HCT116 (cell line): ENCODE measurements at regions not wholly inside any gene's neighbourhood (a gene's known extent, or its start where the extent isn't known, plus 50 kb on each side); places are given as distances from the start of the nearest gene placed in this dataset.
"Not testable (repeated sequence)": the region's sequence is repeated elsewhere in the genome, so short reads cannot be mapped to it uniquely, and the experiment has no call there.

Source experiments
- CBX3 ChIP-seq: IDR thresholded peaks from 2 replicates; pipeline ENCODE4 v1.6.1; 2012; ENCODE audit warnings: low read depth
- CEBPB ChIP-seq: IDR thresholded peaks from 2 replicates; pipeline ENCODE4 v1.6.1; 2012; ENCODE audit warnings: low read depth
- EGR1 ChIP-seq: IDR thresholded peaks from 2 replicates; pipeline ENCODE4 v1.6.1; 2012; ENCODE audit warnings: low read depth
- EZH2 ChIP-seq: fragments of 200-600 bp; sonication (generic); IDR thresholded peaks from 2 replicates; pipeline ENCODE4 v1.6.1; 2017; ENCODE audit warnings: antibody characterized with exemption, mixed run types
- EZH2phosphoT487 ChIP-seq: fragments of 200-600 bp; IDR thresholded peaks from 2 replicates; pipeline ENCODE4 v1.6.1; 2018; ENCODE audit warnings: antibody characterized with exemption, borderline replicate concordance
- JUND ChIP-seq: IDR thresholded peaks from 2 replicates; pipeline ENCODE4 v1.6.1; 2012
- POLR2A ChIP-seq: IDR thresholded peaks from 2 replicates; pipeline ENCODE4 v1.7.0; 2011; ENCODE audit warnings: borderline replicate concordance; ENCODE audit not compliant: insufficient read depth, insufficient read length; ENCODE audit errors: extremely low read depth
- POLR2AphosphoS5 ChIP-seq: IDR thresholded peaks from 2 replicates; pipeline ENCODE4 v1.6.1; 2011; ENCODE audit warnings: mild to moderate bottlenecking, low read depth, low read length, moderate library complexity
- RAD21 ChIP-seq: IDR thresholded peaks from 2 replicates; pipeline ENCODE4 v1.6.1; 2012; ENCODE audit warnings: low read depth, mild to moderate bottlenecking
- SRF ChIP-seq: IDR thresholded peaks from 2 replicates; pipeline ENCODE4 v1.6.1; 2012; ENCODE audit warnings: low read depth
- TCF7L2 ChIP-seq: IDR thresholded peaks from 2 replicates; pipeline ENCODE4 v1.7.0; 2011; ENCODE audit warnings: borderline replicate concordance, inconsistent platforms; ENCODE audit not compliant: insufficient read depth, insufficient read length; ENCODE audit errors: extremely low read depth
- TF ChIP-seq, protein P1 (sequence below), 3 experiments: fragments of 200-600 bp in 1 of 3; sonication (generic) in 1 of 3; IDR thresholded peaks in 2 of 3; conservative IDR thresholded peaks in 1 of 3; 2 replicates each; pipeline ENCODE4 v1.5.1; 2012 to 2017; ENCODE audit warnings: low read depth in 2 of 3, low read length in 2 of 3, antibody characterized with exemption in 1 of 3, borderline replicate concordance in 1 of 3, control low read depth in 1 of 3, mild to moderate bottlenecking in 1 of 3, mixed read lengths in 1 of 3, mixed run types in 1 of 3, moderate library complexity in 1 of 3; ENCODE audit not compliant: insufficient read depth in 1 of 3
- TF ChIP-seq, protein P2 (sequence below): IDR thresholded peaks from 2 replicates; pipeline ENCODE4 v1.6.1; 2012; ENCODE audit warnings: low read depth
- TF ChIP-seq, protein P3 (sequence below): IDR thresholded peaks from 2 replicates; pipeline ENCODE4 v1.6.1; 2012

DNA sequence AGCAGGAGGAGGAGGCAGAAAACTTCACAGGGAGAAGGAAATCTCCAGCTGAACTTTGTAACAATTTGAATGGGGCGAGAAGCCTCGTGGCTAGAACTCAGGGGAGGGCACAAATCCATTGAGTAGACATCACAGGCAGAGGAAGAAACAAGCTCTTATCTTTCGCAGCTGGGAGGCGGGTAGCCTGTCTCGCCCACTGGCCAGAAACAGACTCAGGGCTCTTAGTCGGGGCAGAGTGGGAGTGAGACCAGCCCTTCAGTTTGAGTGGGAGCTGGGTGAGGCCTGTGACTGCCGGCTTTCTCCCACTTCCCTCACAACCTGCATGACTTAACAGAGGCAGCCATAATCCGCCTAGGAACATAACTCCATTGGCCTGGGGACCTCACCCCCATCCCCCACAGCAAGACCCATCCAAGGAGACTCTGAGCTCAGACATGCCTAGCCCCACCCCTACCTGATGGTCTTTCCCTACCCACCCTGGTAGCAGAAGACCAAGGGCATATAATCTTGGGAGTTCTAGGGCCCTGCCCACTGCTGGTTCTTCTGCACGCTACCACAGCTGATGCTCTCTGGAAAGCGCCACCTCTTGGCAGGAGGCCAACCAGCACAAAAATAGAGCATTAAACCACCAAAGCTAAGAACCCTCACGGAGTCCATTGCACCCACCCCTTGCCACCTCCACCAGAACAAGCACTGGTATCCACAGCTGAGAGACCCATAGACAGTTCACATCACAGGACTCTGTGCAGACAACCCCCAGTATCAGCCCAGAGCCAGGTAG is 77.8 kb upstream of the LMNTD1 start:
- TF ChIP-seq, protein P1, sequence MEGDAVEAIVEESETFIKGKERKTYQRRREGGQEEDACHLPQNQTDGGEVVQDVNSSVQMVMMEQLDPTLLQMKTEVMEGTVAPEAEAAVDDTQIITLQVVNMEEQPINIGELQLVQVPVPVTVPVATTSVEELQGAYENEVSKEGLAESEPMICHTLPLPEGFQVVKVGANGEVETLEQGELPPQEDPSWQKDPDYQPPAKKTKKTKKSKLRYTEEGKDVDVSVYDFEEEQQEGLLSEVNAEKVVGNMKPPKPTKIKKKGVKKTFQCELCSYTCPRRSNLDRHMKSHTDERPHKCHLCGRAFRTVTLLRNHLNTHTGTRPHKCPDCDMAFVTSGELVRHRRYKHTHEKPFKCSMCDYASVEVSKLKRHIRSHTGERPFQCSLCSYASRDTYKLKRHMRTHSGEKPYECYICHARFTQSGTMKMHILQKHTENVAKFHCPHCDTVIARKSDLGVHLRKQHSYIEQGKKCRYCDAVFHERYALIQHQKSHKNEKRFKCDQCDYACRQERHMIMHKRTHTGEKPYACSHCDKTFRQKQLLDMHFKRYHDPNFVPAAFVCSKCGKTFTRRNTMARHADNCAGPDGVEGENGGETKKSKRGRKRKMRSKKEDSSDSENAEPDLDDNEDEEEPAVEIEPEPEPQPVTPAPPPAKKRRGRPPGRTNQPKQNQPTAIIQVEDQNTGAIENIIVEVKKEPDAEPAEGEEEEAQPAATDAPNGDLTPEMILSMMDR (IDR thresholded peaks at IDR 0.05 in 2 of 3, conservative IDR thresholded peaks at IDR 0.05 in 1 of 3; ENCODE audit: borderline replicate concordance in 1 of 3, insufficient read depth in 1 of 3, low read depth in 2 of 3, low read length in 2 of 3), result not testable (repeated sequence)
- not testable (repeated sequence) for TF ChIP-seq SRF, TCF7L2, EZH2, CEBPB, POLR2A, JUND, EGR1, RAD21, POLR2AphosphoS5, CBX3, EZH2phosphoT487
- TF ChIP-seq, protein P2, sequence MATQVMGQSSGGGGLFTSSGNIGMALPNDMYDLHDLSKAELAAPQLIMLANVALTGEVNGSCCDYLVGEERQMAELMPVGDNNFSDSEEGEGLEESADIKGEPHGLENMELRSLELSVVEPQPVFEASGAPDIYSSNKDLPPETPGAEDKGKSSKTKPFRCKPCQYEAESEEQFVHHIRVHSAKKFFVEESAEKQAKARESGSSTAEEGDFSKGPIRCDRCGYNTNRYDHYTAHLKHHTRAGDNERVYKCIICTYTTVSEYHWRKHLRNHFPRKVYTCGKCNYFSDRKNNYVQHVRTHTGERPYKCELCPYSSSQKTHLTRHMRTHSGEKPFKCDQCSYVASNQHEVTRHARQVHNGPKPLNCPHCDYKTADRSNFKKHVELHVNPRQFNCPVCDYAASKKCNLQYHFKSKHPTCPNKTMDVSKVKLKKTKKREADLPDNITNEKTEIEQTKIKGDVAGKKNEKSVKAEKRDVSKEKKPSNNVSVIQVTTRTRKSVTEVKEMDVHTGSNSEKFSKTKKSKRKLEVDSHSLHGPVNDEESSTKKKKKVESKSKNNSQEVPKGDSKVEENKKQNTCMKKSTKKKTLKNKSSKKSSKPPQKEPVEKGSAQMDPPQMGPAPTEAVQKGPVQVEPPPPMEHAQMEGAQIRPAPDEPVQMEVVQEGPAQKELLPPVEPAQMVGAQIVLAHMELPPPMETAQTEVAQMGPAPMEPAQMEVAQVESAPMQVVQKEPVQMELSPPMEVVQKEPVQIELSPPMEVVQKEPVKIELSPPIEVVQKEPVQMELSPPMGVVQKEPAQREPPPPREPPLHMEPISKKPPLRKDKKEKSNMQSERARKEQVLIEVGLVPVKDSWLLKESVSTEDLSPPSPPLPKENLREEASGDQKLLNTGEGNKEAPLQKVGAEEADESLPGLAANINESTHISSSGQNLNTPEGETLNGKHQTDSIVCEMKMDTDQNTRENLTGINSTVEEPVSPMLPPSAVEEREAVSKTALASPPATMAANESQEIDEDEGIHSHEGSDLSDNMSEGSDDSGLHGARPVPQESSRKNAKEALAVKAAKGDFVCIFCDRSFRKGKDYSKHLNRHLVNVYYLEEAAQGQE, result not testable (repeated sequence)
- TF ChIP-seq, protein P3, sequence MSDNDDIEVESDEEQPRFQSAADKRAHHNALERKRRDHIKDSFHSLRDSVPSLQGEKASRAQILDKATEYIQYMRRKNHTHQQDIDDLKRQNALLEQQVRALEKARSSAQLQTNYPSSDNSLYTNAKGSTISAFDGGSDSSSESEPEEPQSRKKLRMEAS, result not testable (repeated sequence)
